PC-9 (cell line): ENCODE measurements at regions not wholly inside any gene's neighbourhood (a gene's known extent, or its start where the extent isn't known, plus 50 kb on each side); places are given as distances from the start of the nearest gene placed in this dataset.

Experiments used
- BruUV-seq: library from RNA; stranded (reverse); fragments of 400-500 nt; replicated peaks from 2 replicates; lab custom pipeline; 2021; lab: Mats Ljungman, UMichigan
- CTCF ChIA-PET: fragments of 300-600 bp; sonication (Branson Sonifier 250); formaldehyde crosslinking; loops from one replicate; lab custom pipeline; 2022; ENCODE audit warnings: antibody characterized with exemption; lab: Charles Lee
- POLR2A ChIA-PET: fragments of 300-600 bp; sonication (Branson Sonifier 250); formaldehyde crosslinking; loops from one replicate; lab custom pipeline; 2022; ENCODE audit warnings: antibody characterized with exemption; ENCODE audit not compliant: unreplicated experiment; lab: Charles Lee
- DNase-seq, 2 experiments: peaks; one replicate each; pipeline versions ENCODE4 v3.0.0 to v3.0.0-alpha.2; 2015 to 2022; ENCODE audit warnings: mixed read lengths in 1 of 2
- H2AFZ ChIP-seq: fragments of 200-600 bp; sonication (generic); 2 replicates; pipeline ENCODE4 v1.8.1; 2017; ENCODE audit warnings: antibody characterized with exemption
- H3F3A ChIP-seq: fragments of 200-600 bp; sonication (generic); 2 replicates; pipeline ENCODE4 v1.8.1; 2017; ENCODE audit warnings: antibody characterized with exemption, mild to moderate bottlenecking, low read depth; ENCODE audit not compliant: insufficient read depth
- H3K27ac ChIP-seq: fragments of 200-600 bp; sonication (generic); 2 replicates; pipeline ENCODE4 v1.6.1; 2016; ENCODE audit warnings: mixed run types
- H3K27me3 ChIP-seq: fragments of 200-600 bp; sonication (generic); 2 replicates; pipeline ENCODE4 v1.6.1; 2016; ENCODE audit warnings: low read depth, mixed run types; ENCODE audit not compliant: insufficient read depth
- H3K36me3 ChIP-seq: fragments of 200-600 bp; sonication (generic); 2 replicates; pipeline ENCODE4 v1.6.1; 2016; ENCODE audit warnings: low read depth, mixed run types
- H3K4me1 ChIP-seq: fragments of 200-600 bp; sonication (generic); replicated peaks from 2 replicates; pipeline ENCODE4 v1.6.1; 2016; ENCODE audit warnings: mixed run types; ENCODE audit not compliant: insufficient read depth
- H3K4me2 ChIP-seq: fragments of 200-600 bp; sonication (generic); 2 replicates; pipeline ENCODE4 v1.6.1; 2017; ENCODE audit warnings: mixed run types
- H3K4me3 ChIP-seq: fragments of 200-600 bp; sonication (generic); 2 replicates; pipeline ENCODE4 v1.6.1; 2016; ENCODE audit warnings: mixed run types
- H3K79me2 ChIP-seq: fragments of 200-600 bp; sonication (generic); 2 replicates; pipeline ENCODE4 v1.6.1; 2017; ENCODE audit warnings: low read depth, mixed run types
- H3K9me2 ChIP-seq: fragments of 200-600 bp; sonication (generic); 2 replicates; pipeline ENCODE4 v1.8.1; 2017; ENCODE audit warnings: mild to moderate bottlenecking; ENCODE audit not compliant: insufficient read depth
- H3K9me3 ChIP-seq: fragments of 200-600 bp; sonication (generic); 2 replicates; pipeline ENCODE4 v1.8.1; 2016; ENCODE audit warnings: low read depth; ENCODE audit not compliant: insufficient read depth
- H4K20me1 ChIP-seq: fragments of 200-600 bp; sonication (generic); 2 replicates; pipeline ENCODE4 v1.8.1; 2017; ENCODE audit not compliant: insufficient read depth
- CTCF ChIP-seq: fragments of 200-600 bp; sonication (generic); conservative IDR thresholded peaks from 2 replicates; pipeline ENCODE4 v1.6.1; 2017; ENCODE audit warnings: mixed run types, antibody characterized with exemption, mild to moderate bottlenecking, moderate library complexity
- EZH2 ChIP-seq: fragments of 200-600 bp; sonication (generic); IDR thresholded peaks from 2 replicates; pipeline ENCODE4 v1.8.0; 2017; ENCODE audit warnings: antibody characterized with exemption, low read depth
- intact Hi-C: fragments of 100-400 bp; cut with micrococcal nuclease; formaldehyde crosslinking; loops from one replicate; pipeline ENCODE4 v1.10.0; 2022; ENCODE audit not compliant: unreplicated experiment

GRCh38 chr16:54503856-54504219, 217.3 kb upstream of the IRX3 start:
- ChIA-PET CTCF (no interaction called here), POLR2A (no interaction called here)
- Histone ChIP-seq H3K9me3 (no peaks in the 10 kb centered on the region), H3K4me3 (no peak overlapping the region), H2AFZ (no peak overlapping the region), H3K27ac (no peak overlapping the region), H3K4me1 (no peaks in the 10 kb centered on the region), H3K4me2 (no peak overlapping the region), H3K27me3 (no peaks in the 10 kb centered on the region), H3K36me3 (no peaks in the 10 kb centered on the region), H3F3A (no peaks in the 10 kb centered on the region), H3K9me2 (no peaks in the 10 kb centered on the region), H3K79me2 (no peaks in the 10 kb centered on the region), H4K20me1 (no peaks in the 10 kb centered on the region)
- no peak for TF ChIP-seq EZH2
- TF ChIP-seq CTCF = no peak
- no peak for DNase-seq
- intact Hi-C loops = no loop called here
- BruUV-seq = no TSS peak

GRCh38 chr16:54503011-54503855, 216.6 kb upstream of the IRX3 start:
- Histone ChIP-seq H3K9me2 (no peaks in the 10 kb centered on the region), H3K79me2 (no peaks in the 10 kb centered on the region), H4K20me1 (no peaks in the 10 kb centered on the region), H3K27ac (no peak overlapping the region), H2AFZ (no peak overlapping the region), H3K27me3 (no peaks in the 10 kb centered on the region), H3K4me2 (no peak overlapping the region), H3K36me3 (no peaks in the 10 kb centered on the region), H3K9me3 (no peaks in the 10 kb centered on the region), H3K4me1 (no peaks in the 10 kb centered on the region), H3F3A (no peaks in the 10 kb centered on the region), H3K4me3 (no peak overlapping the region)
- no peak for DNase-seq
- TF ChIP-seq EZH2 (no peak), CTCF (no peak)
- intact Hi-C loops = no loop called here
- ChIA-PET CTCF (no interaction called here), POLR2A (no interaction called here)
- no TSS peak for BruUV-seq

- no peaks in the 10 kb centered on the region for H3K9me2 ChIP-seq
- POLR2A ChIA-PET = no interaction called here
- H3K27me3 ChIP-seq = no peaks in the 10 kb centered on the region
- no peak overlapping the region for H3K4me2 ChIP-seq
- no peaks in the 10 kb centered on the region for H4K20me1 ChIP-seq
- H3K79me2 ChIP-seq = no peaks in the 10 kb centered on the region
- H2AFZ ChIP-seq = no peak overlapping the region
- no peaks in the 10 kb centered on the region for H3K4me1 ChIP-seq
- no peak for DNase-seq
- intact Hi-C loops = no loop called here
- H3K9me3 ChIP-seq = 0 out of 2 replicates have a peak, but pooled peaks cover 2% of the 10 kb centered on the region
- BruUV-seq = no TSS peak
- no peak overlapping the region for H3K27ac ChIP-seq
- TF ChIP-seq EZH2 (no peak), CTCF (no peak)
- no peaks in the 10 kb centered on the region for H3F3A ChIP-seq
- H3K36me3 ChIP-seq = no peaks in the 10 kb centered on the region
- CTCF ChIA-PET = no interaction called here
- no peak overlapping the region for H3K4me3 ChIP-seq
These were observed 215.2 kb upstream of the IRX3 start for GRCh38 chr16:54501797-54502196.
